Adrenal gland (tissue), 9 donors: ENCODE measurements at regions not wholly inside any gene's neighbourhood (a gene's known extent, or its start where the extent isn't known, plus 50 kb on each side); places are given as distances from the start of the nearest gene placed in this dataset.

ENCODE experiments used
- DNase-seq, 7 donors: peaks; one replicate each; pipeline ENCODE4 v3.0.0-alpha.2; 2019 to 2020
- H3K27ac ChIP-seq, 5 donors: fragments of 200-600 bp; sonication (generic) in 4 of 5; 1 replicate in 3 of 5; 2 replicates in 2 of 5; pipeline versions ENCODE4 v1.5.1 to v1.8.0; 2016 to 2020; ENCODE audit warnings: mild to moderate bottlenecking in 1 of 5
- H3K27me3 ChIP-seq: fragments of 200-600 bp; 2 replicates; pipeline ENCODE4 v1.8.0; 2021
- H3K36me3 ChIP-seq, 2 donors: fragments of 200-600 bp; replicated peaks in 1 of 2; 1 replicate in 1 of 2; 2 replicates in 1 of 2; pipeline versions ENCODE4 v1.5.1 to v1.8.0; 2018 to 2022
- H3K4me1 ChIP-seq, 2 donors: fragments of 200-600 bp; replicated peaks in 1 of 2; 1 replicate in 1 of 2; 2 replicates in 1 of 2; pipeline versions ENCODE4 v1.5.1 to v1.8.0; 2018 to 2021
- H3K4me3 ChIP-seq, 4 donors: fragments of 200-600 bp; sonication (generic) in 3 of 4; one replicate each; pipeline ENCODE4 v1.5.1; 2016 to 2018
- H3K9me3 ChIP-seq, 3 donors: fragments of 200-600 bp; sonication (generic) in 1 of 3; replicated peaks in 1 of 3; 1 replicate in 2 of 3; 2 replicates in 1 of 3; pipeline versions ENCODE4 v1.5.1 to v1.8.0; 2016 to 2021
- CTCF ChIP-seq, 6 experiments: fragments of 450-650 bp in 4 of 6; fragments of 200-600 bp in 2 of 6; sonication (generic) in 1 of 6; IDR thresholded peaks; 1 replicate in 5 of 6; 2 replicates in 1 of 6; pipeline versions ENCODE4 v1.5.1 to v1.8.0; 2016 to 2021; ENCODE audit warnings: antibody characterized with exemption in 6 of 6, mild to moderate bottlenecking in 2 of 6, moderate library complexity in 1 of 6
- POLR2A ChIP-seq, 2 donors: fragments of 450-650 bp; IDR thresholded peaks; one replicate each; pipeline ENCODE4 v1.6.1; 2017; ENCODE audit warnings: antibody characterized with exemption in 2 of 2, mild to moderate bottlenecking in 2 of 2, moderate library complexity in 1 of 2
- WGBS, 4 donors: extraction: QIAGEN DNeasy Blood & Tissue Kit in 2 of 4; methylation state at CpG; one replicate each; pipeline versions ENCODE4 v1.1.5 to v1.1.7; 2013 to 2017; 5-methylcytosine and 5-hydroxymethylcytosine counted together
- intact Hi-C, 2 donors: fragments of 100-400 bp; cut with DNase I; formaldehyde crosslinking; loops; one replicate each; pipeline versions ENCODE4 v1.14.1 to v1.15.0; 2022 to 2023
- donor health status: healthy with polysubstance abuse.
- donor health status: Bipolar disorder and iron deficiency.
- donor health status: DM: yes; HTN: yes; CAD: no.
- donor health status: DM: no; HTN: no; CAD: no.
- donor health status: DM: no; HTN: no; CAD: no.

- 90 to 93% (median 91%) methylated on average over 3 of the region's 3 CpGs for WGBS, 4 donors
- H3K27me3 ChIP-seq: no peaks in the 10 kb centered on the region
- H3K4me3 ChIP-seq: no peak overlapping the region
- no peak for TF ChIP-seq CTCF (IDR thresholded peaks at IDR 0.05)
- no peak for TF ChIP-seq POLR2A (IDR thresholded peaks at IDR 0.05)
- no peaks in the 10 kb centered on the region for H3K36me3 ChIP-seq
- H3K4me1 ChIP-seq: no peaks in the 10 kb centered on the region
- no peaks in the 10 kb centered on the region for H3K9me3 ChIP-seq
- no peak for DNase-seq
- H3K27ac ChIP-seq: no peak overlapping the region
- intact Hi-C loops: no loop called here
Observed at GRCh38 chr20:60884277-60884676, 367.8 kb upstream of the CDH4 start.

DNA sequence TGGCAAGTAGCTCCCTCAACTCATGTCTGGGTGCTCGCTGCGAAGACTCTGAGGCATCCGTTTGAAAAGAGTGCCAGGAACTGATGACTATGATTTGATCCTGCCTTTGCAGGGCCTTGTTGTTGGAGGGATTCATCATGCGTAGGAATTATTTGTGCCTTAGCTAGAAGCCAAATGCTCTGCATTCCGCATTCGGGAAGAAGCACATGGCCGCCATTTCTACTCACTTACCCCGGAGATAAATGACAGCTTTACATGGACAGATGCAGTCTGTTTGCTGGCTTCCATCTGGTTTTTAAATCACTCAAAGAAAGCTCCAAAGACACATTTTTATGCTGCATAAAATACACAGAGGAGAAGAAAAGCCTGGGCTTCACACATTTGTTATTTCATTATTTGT, 363.3 kb upstream of the CDH4 start:
- Histone ChIP-seq H3K4me3 (no peak overlapping the region), H3K9me3 (no peaks in the 10 kb centered on the region), H3K36me3 (no peaks in the 10 kb centered on the region), H3K27ac (no peak overlapping the region), H3K4me1 (no peaks in the 10 kb centered on the region), H3K27me3 (no peaks in the 10 kb centered on the region)
- TF ChIP-seq CTCF (IDR thresholded peaks at IDR 0.05) (no peak), POLR2A (IDR thresholded peaks at IDR 0.05) (no peak)
- intact Hi-C loops: no loop called here
- DNase-seq: no peak
- 75 to 82% (median 80%) methylated on average over 8 of the region's 8 CpGs for WGBS, 4 donors

GRCh38 chr20:60892095-60892813, 359.8 kb upstream of the CDH4 start:
- H3K9me3 ChIP-seq: no peaks in the 10 kb centered on the region
- WGBS, 4 donors: 78 to 87% (median 81%) methylated on average over 3 of the region's 3 CpGs

DNA sequence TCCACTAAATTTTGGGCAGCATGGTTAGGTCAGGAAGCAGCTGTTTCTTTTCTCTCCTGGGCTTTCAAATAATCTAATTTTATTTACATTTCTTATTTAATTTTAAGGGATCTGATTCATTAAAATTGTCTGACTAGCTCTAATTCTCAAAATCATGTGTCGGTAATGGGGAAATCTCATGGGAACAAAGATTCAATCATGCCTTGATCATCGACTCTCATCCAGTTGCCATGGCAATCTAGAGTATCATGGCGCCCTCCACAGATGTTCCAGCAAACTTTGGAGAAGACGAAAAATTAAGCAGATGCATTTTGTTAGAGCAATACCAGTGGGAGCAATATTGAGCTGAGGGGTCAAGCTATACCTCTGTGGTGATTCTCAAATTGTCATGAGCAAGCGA, 358.0 kb upstream of the CDH4 start:
- 71 to 87% (median 77%) methylated on average over 5 of the region's 5 CpGs for WGBS, 4 donors
- H3K9me3 ChIP-seq: no peaks in the 10 kb centered on the region
- no peaks in the 10 kb centered on the region for H3K36me3 ChIP-seq
- TF ChIP-seq POLR2A (IDR thresholded peaks at IDR 0.05) (no peak), CTCF (IDR thresholded peaks at IDR 0.05) (no peak)
- DNase-seq: no peak
- no peak overlapping the region for H3K4me3 ChIP-seq
- intact Hi-C loops: no loop called here
- no peaks in the 10 kb centered on the region for H3K4me1 ChIP-seq
- no peaks in the 10 kb centered on the region for H3K27me3 ChIP-seq
- no peak overlapping the region for H3K27ac ChIP-seq

More at GRCh38 chr20:60892095-60892813, 359.8 kb upstream of the CDH4 start:
- TF ChIP-seq POLR2A (IDR thresholded peaks at IDR 0.05) (no peak), CTCF (IDR thresholded peaks at IDR 0.05) (no peak)
- DNase-seq: no peak
- H3K27me3 ChIP-seq: no peaks in the 10 kb centered on the region
- no peaks in the 10 kb centered on the region for H3K4me1 ChIP-seq
- no peak overlapping the region for H3K4me3 ChIP-seq
- H3K27ac ChIP-seq: no peak overlapping the region
- H3K36me3 ChIP-seq: no peaks in the 10 kb centered on the region
- intact Hi-C loops: no loop called here
